K562 (cell line): ENCODE measurements at regions not wholly inside any gene's neighbourhood (a gene's known extent, or its start where the extent isn't known, plus 50 kb on each side); places are given as distances from the start of the nearest gene placed in this dataset.

Experiments used
- ATAC-seq: fragments of 200-7000 bp; cut with Tn5 transposase; 3 replicates; pipeline ENCODE4 v1.9.1; 2020; ENCODE audit warnings: moderate library complexity
- BruUV-seq: library from RNA; stranded (reverse); fragments of 400-500 nt; replicated peaks from 2 replicates; lab custom pipeline; 2021; lab: Mats Ljungman, UMichigan
- CTCF ChIA-PET: fragments of 300-600 bp; formaldehyde crosslinking; extraction: SDS; loops from one replicate; lab custom pipeline; 2021; ENCODE audit warnings: low intra/inter-chr PET ratio; lab: Yijun Ruan, JAX
- POLR2A ChIA-PET: fragments of 300-600, 350-650 bp; sonication (Branson Sonifier 250); formaldehyde crosslinking; extraction: SDS; loops from one replicate; lab custom pipeline; 2021; ENCODE audit warnings: antibody characterized with exemption, inconsistent platforms; lab: Yijun Ruan, JAX
- DNase-seq, 4 experiments: peaks; one replicate each; pipeline versions ENCODE4 v3.0.0 to v3.0.0-alpha.2; 2011 to 2018; ENCODE audit warnings: low spot score in 3 of 4, mixed read lengths in 3 of 4; ENCODE audit errors: extremely low read depth in 1 of 4
- FAIRE-seq: peaks from 2 replicates; lab custom pipeline; 2011; peaks lifted over from hg19 to GRCh38; lab: Jason Lieb, UNC
- H2AFZ ChIP-seq: 2 replicates; pipeline ENCODE4 v1.6.0; 2011; ENCODE audit warnings: low read depth, low read length, control low read depth, inconsistent platforms
- H3K27ac ChIP-seq: fragments of 200-600 bp; 3 replicates; pipeline ENCODE4 v1.8.0; 2011; ENCODE audit warnings: low read depth, mild to moderate bottlenecking, control low read depth, inconsistent platforms, low read length, moderate library complexity, mixed read lengths; ENCODE audit errors: extremely low read depth
- H3K27me3 ChIP-seq, 2 experiments: fragments of 300-600 bp in 1 of 2; 2 replicates in 1 of 2; 3 replicates in 1 of 2; pipeline versions ENCODE4 v1.6.0 to v1.8.0; 2011; ENCODE audit warnings: inconsistent platforms in 2 of 2, low read length in 2 of 2, mild to moderate bottlenecking in 1 of 2, mixed read lengths in 1 of 2, moderate library complexity in 1 of 2; ENCODE audit not compliant: control insufficient read depth in 2 of 2, insufficient read depth in 2 of 2
- H3K36me3 ChIP-seq: fragments of 300-600 bp; 3 replicates; pipeline ENCODE4 v1.8.0; 2011; ENCODE audit warnings: mild to moderate bottlenecking, low read length, inconsistent platforms; ENCODE audit not compliant: control insufficient read depth, insufficient read depth
- H3K4me1 ChIP-seq, 2 experiments: fragments of 200-600 bp in 1 of 2; replicated peaks in 1 of 2; 2 replicates in 1 of 2; 3 replicates in 1 of 2; pipeline versions ENCODE4 v1.5.1 to v1.8.0; 2011; ENCODE audit warnings: inconsistent platforms in 2 of 2, low read length in 2 of 2, mild to moderate bottlenecking in 1 of 2, mixed read lengths in 1 of 2, moderate library complexity in 1 of 2; ENCODE audit not compliant: control insufficient read depth in 2 of 2, insufficient read depth in 2 of 2
- H3K4me2 ChIP-seq: 2 replicates; pipeline ENCODE4 v1.6.1; 2011; ENCODE audit warnings: low read length, control low read depth, inconsistent platforms, mixed read lengths; ENCODE audit not compliant: insufficient read depth
- H3K4me3 ChIP-seq: fragments of 200-600 bp; sonication (generic), shearing (Covaris generic); 2 replicates; pipeline ENCODE4 v1.5.1; 2016; ENCODE audit warnings: control low read depth, inconsistent platforms
- H3K79me2 ChIP-seq: fragments of 200-600 bp; 3 replicates; pipeline ENCODE4 v1.8.0; 2011; ENCODE audit warnings: low read length, inconsistent platforms; ENCODE audit not compliant: control insufficient read depth, insufficient read depth
- H3K9ac ChIP-seq, 2 experiments: 2 replicates each; pipeline versions ENCODE4 v1.6.0 to v1.6.1; 2011; ENCODE audit warnings: low read depth in 2 of 2, low read length in 2 of 2, control low read depth in 1 of 2, inconsistent platforms in 1 of 2, mild to moderate bottlenecking in 1 of 2, mixed read lengths in 1 of 2; ENCODE audit not compliant: insufficient read depth in 1 of 2
- H3K9me1 ChIP-seq: one replicate; pipeline ENCODE4 v1.6.0; 2011; ENCODE audit warnings: inconsistent platforms, mild to moderate bottlenecking, low read length, moderate library complexity; ENCODE audit not compliant: control insufficient read depth, insufficient read depth
- H3K9me3 ChIP-seq: replicated peaks from 2 replicates; pipeline ENCODE4 v1.5.1; 2011; ENCODE audit warnings: low read depth, low read length, inconsistent platforms; ENCODE audit not compliant: control insufficient read depth, insufficient read depth
- H4K20me1 ChIP-seq: replicated peaks from 2 replicates; pipeline ENCODE4 v1.6.1; 2011; ENCODE audit warnings: low read length, inconsistent platforms, mixed read lengths; ENCODE audit not compliant: control insufficient read depth, insufficient read depth
- BRF2 ChIP-seq: IDR thresholded peaks from 3 replicates; pipeline ENCODE4 v1.6.1; 2011; ENCODE audit warnings: borderline replicate concordance, mild to moderate bottlenecking; ENCODE audit not compliant: insufficient read length, insufficient read depth
- CEBPB ChIP-seq: fragments of 450-650 bp; IDR thresholded peaks from 2 replicates; pipeline ENCODE4 v1.6.1; 2016; ENCODE audit warnings: missing genetic modification characterization, missing compliant biosample characterization
- CHD7 ChIP-seq: fragments of 200-600 bp; sonication (generic); IDR thresholded peaks from one replicate; pipeline ENCODE4 v1.6.1; 2012; ENCODE audit warnings: mild to moderate bottlenecking, low read depth, low read length, inconsistent platforms
- FOXP1 ChIP-seq: sonication (generic); formaldehyde crosslinking; IDR thresholded peaks from 2 replicates; pipeline ENCODE4 v1.8.0; 2022; ENCODE audit warnings: mild to moderate bottlenecking, missing genetic modification reagents
- HMGN3 ChIP-seq: IDR thresholded peaks from 2 replicates; pipeline ENCODE4 v1.6.1; 2011; ENCODE audit warnings: borderline replicate concordance, low read depth, mild to moderate bottlenecking, mixed read lengths, low read length; ENCODE audit not compliant: insufficient read length; ENCODE audit errors: extremely low read depth
- MTF1 ChIP-seq: fragments of 250-450 bp; sonication (Bioruptor Pico); IDR thresholded peaks from 2 replicates; pipeline ENCODE4 v1.9.0; 2021; ENCODE audit warnings: moderate library complexity, mild to moderate bottlenecking, inconsistent platforms, borderline replicate concordance
- POLR2B ChIP-seq: fragments of 450-650 bp; IDR thresholded peaks from 2 replicates; pipeline ENCODE4 v1.6.1; 2018; ENCODE audit warnings: low read depth; ENCODE audit not compliant: partially characterized antibody
- WGBS: fragments of 100-300 bp; shearing (Covaris generic); methylation state at CpG from one replicate; pipeline ENCODE4 v1.1.6; 2016; ENCODE audit warnings: low coverage, mixed read lengths; ENCODE audit not compliant: insufficient coverage; ENCODE audit errors: missing lambda C conversion rate; 5-methylcytosine and 5-hydroxymethylcytosine counted together
- in situ Hi-C: fragments of 300-500 bp; cut with MboI; formaldehyde crosslinking; loops from 4 replicates; pipeline ENCODE4 v1.15.0; 2018; ENCODE audit warnings: inconsistent platforms, mixed read lengths
- intact Hi-C: fragments of 100-400 bp; cut with micrococcal nuclease; formaldehyde crosslinking; loops from 2 replicates; pipeline ENCODE4 v1.14.2; 2022

GRCh38 chr10:20986049-20986448, 88.9 kb upstream of the NEBL start:
- H3K4me2 ChIP-seq, result no peak overlapping the region
- intact Hi-C loops, result no loop called here
- H2AFZ ChIP-seq, result no peak overlapping the region
- WGBS, result 40% methylated on average over 2 of the region's 2 CpGs
- no peaks in the 10 kb centered on the region for H3K4me1 ChIP-seq
- no peaks in the 10 kb centered on the region for H3K27me3 ChIP-seq
- ATAC-seq (no peak), FAIRE-seq (no peak), DNase-seq (no peak)
- no peak overlapping the region for H3K9ac ChIP-seq
- H3K4me3 ChIP-seq, result no peak overlapping the region
- no TSS peak for BruUV-seq
- H3K9me1 ChIP-seq, result no peaks in the 10 kb centered on the region
- TF ChIP-seq MTF1 (no peak), CEBPB (no peak), CHD7 (no peak), BRF2 (no peak), HMGN3 (no peak), POLR2B (no peak), FOXP1 (CRISPR knock-in tag) (no peak)
- H3K9me3 ChIP-seq, result no peaks in the 10 kb centered on the region
- H3K36me3 ChIP-seq, result no peaks in the 10 kb centered on the region
- ChIA-PET CTCF (no interaction called here), POLR2A (no interaction called here)
- no peak overlapping the region for H3K27ac ChIP-seq
- H3K79me2 ChIP-seq, result no peaks in the 10 kb centered on the region
- no peaks in the 10 kb centered on the region for H4K20me1 ChIP-seq
- in situ Hi-C loops, result no loop called here
